MV-4-11 (cell line): ENCODE measurements at regions not wholly inside any gene's neighbourhood (a gene's known extent, or its start where the extent isn't known, plus 50 kb on each side); places are given as distances from the start of the nearest gene placed in this dataset.

Experiments used
- DNase-seq: peaks from one replicate; lab custom pipeline; 2025; lab: John Stamatoyannopoulos, UW

DNA sequence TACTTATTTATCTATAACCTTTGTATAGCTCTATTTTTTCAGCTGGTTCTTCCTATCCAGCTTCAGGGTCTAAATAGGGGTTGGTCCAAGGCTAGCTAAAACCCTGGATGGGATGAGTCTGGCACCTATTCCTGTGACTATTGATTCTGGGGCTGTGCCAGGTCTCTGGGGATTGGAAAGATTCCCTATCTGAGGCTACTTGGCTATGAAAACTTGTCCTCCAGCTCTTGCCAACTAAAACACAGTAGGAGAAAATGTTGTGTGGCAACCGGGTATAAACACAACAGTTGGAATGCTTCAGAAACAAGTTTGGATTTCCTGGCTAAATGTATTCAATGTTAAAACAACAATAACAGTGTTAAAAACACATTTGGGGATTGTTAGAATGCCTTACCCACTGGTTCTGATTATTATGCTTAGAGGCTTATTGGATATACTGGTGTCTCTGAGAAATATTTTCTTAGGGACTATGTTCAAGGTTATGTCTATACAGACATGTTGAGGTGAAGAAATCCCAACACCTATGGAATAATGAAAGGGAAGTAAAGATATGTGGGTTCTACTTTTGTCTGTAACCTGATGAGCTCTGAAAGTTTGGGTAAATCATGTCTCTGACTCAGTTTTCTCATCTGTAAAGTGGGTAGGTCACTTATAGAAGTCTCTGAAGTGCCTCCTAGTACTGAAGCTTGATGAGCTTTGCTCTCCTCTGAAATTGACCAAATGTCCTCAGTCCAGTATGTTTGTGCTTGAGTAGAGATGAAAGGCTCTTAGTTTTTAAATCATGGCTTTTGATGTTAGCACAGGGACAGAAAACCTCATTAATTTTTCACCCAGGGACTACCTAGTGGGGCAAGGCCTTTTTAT, 460.7 kb downstream of the MTX2 start:
- DNase-seq = no peak

DNA sequence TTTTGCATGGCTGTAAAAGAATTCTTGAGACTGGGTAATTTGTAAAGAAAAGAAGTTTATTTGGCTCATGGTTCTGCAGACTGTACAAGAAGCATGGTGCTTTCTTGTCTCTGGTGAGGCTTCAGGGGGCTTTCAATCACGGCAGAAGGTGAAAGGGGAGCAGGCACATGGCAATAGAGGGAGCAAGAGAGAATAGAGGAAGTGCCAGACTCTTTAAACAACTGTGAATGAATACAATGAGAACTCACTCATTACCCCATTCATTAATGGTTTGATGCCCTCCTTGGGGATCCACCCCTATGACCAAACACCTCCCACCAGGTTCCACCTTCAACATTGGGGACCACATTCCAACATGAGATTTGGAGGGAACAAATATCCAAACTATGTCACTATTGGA, 463.5 kb downstream of the MTX2 start:
- DNase-seq = no peak

DNA sequence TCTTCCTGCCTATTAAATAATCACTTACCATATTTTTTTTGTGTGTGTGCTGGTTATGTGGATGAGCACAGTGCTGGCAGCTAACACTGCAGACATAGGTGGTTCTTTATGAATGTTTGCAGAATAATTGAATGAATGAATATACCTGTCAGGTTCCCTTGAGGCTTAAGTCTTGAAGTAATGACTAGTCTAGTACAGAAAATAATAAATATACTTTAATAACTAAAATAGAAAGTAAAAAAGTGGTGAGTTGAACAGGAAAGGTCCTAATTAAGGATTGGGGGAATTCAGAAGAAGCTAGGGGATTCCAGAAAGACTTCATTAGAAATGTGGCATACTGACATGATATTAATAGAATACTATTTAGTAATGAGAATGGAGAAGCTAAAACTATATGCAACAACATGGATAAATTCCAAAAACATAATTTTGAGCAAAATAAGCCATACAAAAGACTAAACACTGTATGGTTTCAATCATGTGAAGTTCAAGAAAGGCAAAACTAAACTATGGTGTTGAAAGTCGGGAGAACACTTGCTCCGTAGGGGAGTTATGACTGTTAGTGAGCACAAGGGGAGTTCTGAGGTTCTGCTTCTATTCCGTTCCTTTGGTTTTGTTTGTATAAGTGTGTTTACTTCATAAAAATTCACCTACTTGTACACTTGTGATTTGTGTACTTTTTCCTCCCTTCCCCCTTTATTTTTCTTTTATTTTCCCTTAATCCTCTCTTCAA, 464.6 kb downstream of the MTX2 start:
- DNase-seq = no peak

DNA sequence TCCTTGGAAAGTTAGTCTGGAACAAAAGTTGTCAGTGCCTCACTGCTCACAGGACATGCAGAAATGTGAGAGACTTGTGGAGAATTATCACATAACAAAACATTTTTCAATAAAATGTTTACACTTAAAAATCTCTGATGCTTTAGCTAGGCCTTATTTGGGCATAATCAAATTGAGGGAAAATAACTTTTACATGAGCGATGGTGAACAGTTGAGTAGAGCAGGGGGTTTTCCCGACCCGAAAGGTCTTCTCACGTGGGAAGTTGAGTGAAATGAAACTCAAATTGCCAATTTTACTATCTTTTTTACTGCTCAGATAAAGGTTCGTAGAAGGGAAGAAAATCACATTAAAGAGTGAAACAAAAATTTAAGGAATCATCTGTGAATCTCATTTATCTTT, 465.6 kb downstream of the MTX2 start:
- DNase-seq = no peak

DNA sequence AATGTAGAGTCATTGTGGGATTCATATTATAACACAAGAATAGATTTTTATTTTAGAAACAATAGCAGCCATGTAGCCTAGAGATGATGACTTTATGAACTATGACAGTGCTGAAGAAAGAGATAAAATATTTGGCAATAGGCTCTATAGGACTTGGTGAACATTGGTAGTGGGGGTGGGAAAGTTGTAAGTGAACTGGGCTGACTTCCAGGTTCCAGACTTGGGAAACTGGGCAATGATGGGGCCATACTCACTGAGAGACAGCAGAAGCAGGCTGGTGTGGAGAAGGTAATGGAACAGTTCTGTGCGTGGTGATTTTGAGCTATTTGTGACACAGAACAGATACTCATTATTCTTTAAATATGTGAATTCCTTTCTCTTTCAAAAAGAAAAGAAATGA, 470.3 kb upstream of the HNRNPA3 start:
- DNase-seq = no peak

DNA sequence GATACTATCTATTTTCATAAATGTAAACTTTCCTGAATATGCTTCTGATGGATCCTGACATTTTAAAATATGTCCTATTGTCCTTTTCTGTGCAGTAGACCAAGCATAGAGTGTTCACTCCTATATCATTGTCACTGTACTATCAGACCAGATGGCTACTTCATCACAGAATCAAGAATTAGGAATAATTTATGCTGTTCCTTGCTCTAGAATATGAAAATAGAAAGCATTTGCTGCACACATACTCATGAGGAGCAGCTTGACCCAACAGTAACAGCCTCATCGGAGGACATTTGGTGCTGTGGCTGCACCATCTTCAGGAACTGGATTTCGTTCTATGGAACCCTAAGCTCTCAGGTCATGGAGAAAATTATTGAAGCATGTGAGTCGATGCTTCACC, 468.9 kb upstream of the HNRNPA3 start:
- DNase-seq = no peak

DNA sequence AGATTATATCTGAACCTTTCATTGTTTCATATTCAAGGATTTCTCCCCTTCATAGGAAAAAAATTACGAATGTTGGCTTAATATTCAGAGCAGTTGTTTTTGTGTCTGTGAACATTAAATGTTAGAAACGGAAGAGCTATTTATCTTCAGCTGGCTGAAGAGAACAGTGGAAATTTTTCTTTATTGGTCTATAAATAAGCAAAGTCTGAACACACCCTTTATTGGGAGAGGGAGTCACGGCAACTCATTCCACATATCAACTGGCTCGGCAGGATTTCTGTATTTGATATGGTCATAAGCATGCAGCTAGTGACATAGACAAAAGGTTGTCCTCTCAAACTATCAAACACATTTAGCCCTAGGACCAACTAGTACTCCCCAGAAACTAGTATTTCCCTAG, 468.4 kb upstream of the HNRNPA3 start:
- DNase-seq = no peak

DNA sequence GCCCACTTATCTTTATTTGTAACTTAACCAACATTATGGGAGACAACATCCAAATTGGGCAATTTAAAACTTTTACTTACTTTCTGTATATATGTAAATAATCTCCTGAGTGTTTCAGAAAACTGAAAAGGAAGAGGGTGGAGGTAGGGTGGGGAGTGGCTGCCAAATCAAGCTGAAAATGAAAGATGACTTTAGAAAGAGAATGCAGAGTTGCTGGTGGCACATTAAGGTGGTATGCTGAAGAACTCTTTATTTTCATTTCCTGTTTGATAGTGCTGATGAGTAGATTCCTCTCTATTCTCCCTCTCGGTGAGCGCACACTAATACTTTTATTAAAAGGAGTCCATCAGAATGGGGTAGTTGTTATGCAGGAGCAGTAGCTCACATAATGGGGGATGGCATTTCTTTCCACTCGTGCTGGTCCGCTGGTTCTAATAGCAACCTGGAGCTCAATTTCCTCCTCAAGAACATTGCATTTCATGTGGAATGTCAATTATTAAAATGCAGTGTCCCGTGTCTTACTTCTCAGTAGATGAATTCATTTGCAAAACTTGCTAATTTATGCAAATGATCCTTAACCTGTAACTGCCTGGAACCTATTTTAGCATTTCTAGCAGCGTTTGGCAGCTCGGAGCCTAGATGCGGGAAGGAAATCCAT, 466.9 kb upstream of the HNRNPA3 start:
- DNase-seq = no peak

DNA sequence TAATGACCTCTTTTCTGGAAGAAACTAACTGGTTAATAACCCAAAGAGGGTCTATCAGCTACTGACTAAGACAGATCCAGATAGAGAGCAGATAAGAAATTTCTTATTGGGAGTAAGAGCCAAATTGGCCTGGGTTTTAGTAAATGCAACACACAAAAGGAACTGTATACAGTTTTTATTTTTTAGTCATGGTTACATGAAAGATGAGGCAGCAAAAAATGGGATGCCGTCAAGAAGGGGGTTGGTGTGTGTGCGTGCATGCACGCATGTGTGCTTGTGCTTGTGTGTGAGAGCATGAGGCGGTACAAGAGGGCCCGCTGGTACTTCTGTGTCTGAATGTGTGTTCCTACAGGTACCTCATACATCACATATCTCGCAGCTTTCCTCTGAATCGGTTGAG, 466.2 kb upstream of the HNRNPA3 start:
- no peak for DNase-seq

DNA sequence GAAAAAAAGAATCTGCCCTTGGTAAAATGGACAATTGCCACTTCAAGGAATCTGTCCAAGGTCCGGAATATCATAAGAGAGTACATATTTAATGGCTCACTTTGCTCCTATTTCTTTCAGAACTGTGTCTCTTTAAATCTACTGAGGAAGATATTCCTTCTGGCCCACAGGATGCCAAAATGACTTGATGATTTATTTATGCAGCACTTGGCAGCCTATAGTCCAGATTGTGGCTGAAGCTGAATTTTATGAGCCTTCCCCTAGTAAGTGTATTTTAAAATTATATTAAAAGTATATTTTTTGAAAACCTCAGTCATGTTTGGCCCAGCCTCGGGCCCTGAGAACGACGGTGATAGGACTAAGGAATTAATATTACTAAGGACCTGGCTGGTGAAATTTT, 465.1 kb upstream of the HNRNPA3 start:
- no peak for DNase-seq

DNA sequence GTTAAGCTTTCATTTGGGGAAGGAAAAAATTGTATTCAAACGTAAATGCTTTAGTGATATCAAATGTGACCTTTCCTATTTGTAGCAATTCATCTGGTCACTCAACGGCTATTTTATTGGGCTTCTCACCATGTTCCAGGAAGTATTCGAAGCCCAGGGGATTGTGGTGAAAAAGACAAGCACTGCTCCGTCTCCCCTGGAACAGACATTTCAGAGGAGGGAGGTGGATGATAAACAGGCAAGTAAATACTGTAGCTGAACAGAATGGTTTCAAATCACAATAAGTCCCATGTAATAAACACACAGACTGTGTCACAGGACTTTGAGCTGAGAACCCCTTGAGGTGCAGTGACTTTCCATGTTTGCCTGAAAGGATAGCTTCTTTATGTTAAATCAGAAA, 464.7 kb upstream of the HNRNPA3 start:
- DNase-seq = no peak

DNA sequence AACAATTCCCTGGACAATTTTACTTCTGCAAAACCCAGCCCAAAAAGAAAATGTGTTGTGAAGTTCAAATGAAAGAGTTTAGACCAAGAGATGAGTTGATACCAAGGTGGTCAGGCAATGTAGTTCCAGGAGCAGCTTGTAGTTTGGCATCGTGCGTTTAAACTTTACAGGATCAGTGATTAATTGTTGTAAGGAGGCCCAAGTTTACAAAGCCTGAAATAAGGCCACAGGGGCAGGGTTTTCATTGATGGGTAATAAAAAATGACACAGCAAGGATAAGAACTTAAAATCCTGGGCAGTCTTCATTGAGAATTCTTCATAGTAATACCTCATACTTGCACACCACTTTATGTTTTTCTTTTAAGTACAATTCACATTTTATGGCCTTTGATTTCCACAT, 463.9 kb upstream of the HNRNPA3 start:
- no peak for DNase-seq

DNA sequence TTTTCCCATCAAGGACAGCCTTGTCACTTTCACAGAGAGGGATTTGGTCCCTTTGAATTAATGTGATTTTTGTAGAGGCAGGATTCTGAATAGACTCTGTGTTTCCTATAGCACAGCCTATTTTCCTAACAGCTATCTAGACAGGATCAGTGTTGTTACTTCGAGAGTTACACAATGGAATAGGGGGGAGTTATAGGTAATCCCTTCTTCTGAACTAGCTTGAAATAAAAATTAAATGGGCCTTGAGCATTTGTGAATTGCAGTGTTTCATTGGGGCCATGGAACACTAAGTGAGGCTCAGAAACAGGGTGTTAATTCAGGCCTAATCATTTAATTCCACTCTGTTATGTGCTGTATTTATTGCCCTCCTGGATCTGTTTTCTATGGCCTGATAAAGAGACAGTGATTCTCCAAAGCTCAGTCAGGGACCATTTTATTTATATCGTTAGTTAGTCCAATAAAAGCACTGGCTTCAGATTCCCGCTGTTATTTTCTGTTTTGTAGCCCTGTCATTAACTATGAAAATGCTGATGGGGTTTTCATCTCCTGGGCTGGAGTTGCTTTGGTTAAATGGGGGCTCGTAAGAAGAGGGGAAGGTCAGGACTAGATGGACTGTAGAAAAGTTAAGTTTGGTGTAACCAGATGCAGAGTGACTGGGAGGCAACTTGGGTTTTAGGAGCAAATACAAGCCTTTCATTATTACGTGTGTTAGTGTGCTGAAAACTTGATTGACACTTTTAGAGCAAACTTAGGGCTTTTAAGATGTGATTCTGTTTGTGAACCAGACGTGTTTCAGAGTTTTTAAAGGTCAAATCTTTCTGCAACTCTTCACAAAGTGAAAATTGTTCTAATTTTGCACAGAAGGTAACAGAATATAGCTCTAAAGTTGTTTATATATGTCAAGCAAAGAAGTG, 461.0 kb upstream of the HNRNPA3 start:
- no peak for DNase-seq

DNA sequence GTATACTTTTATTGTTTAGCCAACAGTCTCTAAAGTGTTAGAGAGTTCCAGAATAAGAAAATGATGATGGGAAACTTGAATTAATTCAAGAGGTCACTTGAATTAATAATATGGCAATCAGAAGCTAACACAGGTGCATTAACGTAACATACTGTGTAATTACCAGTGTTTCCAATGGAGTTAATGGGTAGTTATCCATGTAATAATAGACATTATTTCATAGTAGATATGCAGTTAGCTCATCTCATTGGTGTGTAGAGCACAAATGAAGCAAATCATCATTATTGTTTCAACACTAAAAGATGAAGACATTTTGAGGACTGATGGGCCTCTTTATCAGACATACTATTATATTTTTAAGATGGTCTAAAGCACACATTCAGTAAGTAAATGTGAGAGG, 460.3 kb upstream of the HNRNPA3 start:
- DNase-seq = no peak

DNA sequence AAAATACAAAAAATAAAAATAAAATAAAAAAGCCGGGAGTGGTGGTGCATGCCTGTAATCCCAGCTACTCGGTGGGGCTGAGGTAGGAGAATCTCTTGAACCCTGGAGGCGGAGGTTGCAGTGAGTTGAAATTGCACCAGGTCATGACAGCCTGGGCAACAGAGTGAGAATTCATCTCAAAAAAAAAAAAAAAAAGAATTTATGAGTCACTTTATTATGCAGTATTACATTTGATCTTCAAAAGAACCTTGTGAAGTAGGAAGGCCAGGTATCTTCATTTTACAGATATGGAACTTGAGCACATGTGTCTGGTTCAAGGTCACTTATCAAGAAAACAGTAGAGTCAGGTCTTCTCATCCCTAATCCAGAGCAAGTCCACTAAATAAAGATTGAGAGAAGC, 459.4 kb upstream of the HNRNPA3 start:
- no peak for DNase-seq

DNA sequence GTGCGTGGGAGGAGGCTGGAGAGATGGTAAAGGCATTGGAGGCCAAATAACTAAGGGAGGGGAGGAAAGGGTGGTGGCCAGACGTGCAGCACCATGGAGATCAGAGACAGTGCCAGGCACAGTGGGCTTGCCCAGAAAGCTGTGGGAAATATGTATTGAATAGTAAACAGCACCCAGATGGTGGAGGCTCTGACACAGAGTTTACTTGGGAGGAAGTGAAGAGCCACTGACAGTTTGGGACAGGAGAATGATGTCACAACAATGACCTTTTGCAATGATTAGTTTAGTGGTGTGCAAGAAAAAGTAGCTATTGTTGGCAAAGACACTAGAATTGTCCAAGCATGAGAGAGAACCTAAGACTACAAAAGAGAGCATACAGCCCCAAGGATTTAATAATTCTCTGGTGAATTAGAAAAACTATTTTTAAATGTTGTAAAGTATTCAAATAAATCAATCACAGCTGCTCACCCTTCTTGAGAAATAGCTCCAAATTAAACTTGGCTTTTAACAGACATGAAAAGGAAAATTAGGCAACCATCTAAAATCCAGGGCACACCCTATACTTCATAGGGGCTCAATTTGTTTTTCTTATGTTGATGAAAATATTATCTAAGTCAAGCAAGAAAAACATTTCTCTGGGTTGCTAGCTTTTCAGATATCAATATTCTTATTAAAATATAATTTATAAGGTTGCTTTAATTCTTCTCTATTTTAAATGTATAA, 458.7 kb upstream of the HNRNPA3 start:
- peak; percentile 41 for DNase-seq

DNA sequence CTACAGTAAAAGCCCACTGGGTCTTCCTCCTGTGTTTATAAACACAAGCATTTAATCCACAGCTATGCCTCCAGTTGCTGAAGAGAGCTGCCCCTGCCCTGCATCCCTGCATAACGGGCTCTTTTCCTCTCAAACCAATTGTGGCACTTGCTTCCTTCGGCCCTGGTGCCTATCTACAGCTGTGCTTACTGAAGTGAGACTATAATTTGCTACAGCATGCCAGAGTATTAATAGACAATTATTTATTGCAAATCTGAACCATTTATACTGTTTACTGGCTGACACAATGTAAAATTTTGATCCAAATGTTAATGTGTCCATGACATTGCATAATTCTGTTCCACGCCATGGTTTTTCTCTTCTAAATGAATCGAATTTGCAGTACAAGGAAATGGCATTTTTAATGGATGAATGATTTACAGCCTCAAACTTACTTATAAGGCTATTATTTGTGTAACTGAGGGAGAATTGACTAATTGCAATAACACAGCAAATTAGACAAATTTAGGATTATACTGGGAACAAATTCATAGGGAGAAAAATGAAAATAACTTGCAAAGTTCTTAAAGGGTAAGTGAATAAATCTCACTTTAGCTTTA, 457.0 kb upstream of the HNRNPA3 start:
- no peak for DNase-seq

DNA sequence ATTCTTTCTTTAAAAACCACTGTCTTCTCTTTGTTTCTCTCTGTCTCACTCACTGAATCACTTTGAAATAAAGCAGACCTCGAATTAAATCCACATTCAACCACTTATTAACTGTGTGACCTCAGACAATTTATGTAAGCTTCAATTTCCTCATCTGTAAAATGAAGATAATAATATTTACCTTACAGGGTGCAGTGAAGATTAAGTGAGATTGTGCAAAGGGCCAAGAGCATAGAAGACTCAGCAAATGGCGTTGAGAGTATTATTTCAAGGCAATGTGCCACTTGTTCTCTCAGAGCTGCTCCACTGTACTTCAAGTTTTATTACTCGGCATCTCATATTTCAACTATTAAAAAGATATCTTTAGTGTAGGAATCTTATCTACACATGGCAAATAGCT, 454.2 kb upstream of the HNRNPA3 start:
- no peak for DNase-seq

DNA sequence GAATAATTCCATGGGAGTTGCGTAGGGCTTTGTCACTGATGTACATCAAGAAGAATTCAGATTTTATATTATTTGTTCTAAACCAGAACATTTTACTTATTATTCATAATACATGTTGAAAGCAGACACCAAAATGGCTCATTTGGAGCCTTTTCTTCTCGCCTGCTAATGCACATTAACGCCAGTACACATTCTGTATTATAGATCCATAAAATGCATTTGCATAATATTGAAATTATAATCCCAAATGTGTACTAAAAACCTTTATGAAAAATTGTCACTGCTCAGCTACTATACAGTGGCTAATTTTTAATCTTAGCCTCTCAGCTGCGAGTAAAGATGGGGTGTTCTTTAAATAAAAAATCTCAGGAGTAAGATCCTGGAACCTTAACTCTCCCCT, 452.2 kb upstream of the HNRNPA3 start:
- no peak for DNase-seq

DNA sequence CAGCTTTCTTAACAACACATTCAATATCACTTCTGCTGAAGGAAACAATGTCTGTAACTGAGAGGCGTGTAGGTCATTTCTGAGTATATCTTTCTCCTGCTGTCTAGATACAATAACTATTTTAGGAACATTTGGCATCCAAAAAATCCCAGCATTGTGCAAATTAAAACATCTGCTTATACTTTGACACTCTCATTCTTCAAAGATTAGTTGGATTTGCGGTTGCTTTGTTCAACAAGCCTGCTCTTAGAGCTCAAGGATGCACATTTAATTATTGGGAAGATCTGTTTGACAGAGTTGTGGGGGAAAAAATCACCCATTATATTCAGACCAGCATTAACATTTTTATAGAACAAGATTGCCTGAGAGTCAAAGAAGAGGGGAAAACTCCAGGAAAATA, 449.5 kb upstream of the HNRNPA3 start:
- DNase-seq = no peak

DNA sequence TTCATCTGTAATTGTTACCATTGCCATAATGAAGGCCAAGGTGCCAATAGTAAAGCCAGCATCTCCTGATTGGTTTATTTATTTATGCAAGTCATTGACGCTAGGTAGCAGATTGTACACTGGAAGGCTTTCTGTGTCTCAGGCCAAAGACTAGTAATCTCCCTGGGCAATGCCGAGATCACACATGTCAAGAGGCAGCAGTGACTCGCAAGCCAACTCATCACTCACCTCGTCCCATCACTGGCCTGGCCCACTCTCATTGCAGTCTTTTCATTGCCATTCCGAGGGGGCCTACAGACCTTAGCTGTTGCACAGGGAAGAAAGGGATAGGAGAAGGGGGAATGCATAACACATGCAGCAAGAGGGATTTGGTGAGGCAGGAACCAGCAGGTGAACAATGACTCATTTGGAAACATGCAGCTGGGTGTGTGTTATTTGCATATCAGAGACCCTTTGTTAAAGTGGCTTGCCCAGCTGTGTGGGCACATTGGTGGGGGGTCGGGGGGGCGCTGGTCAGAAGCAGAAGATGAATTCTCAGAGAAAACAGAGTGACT, 448.7 kb upstream of the HNRNPA3 start:
- DNase-seq = no peak
